ENCODE measurements at regions not wholly inside any gene's neighbourhood (a gene's known extent, or its start where the extent isn't known, plus 50 kb on each side); places are given as distances from the start of the nearest gene placed in this dataset.

DNA sequence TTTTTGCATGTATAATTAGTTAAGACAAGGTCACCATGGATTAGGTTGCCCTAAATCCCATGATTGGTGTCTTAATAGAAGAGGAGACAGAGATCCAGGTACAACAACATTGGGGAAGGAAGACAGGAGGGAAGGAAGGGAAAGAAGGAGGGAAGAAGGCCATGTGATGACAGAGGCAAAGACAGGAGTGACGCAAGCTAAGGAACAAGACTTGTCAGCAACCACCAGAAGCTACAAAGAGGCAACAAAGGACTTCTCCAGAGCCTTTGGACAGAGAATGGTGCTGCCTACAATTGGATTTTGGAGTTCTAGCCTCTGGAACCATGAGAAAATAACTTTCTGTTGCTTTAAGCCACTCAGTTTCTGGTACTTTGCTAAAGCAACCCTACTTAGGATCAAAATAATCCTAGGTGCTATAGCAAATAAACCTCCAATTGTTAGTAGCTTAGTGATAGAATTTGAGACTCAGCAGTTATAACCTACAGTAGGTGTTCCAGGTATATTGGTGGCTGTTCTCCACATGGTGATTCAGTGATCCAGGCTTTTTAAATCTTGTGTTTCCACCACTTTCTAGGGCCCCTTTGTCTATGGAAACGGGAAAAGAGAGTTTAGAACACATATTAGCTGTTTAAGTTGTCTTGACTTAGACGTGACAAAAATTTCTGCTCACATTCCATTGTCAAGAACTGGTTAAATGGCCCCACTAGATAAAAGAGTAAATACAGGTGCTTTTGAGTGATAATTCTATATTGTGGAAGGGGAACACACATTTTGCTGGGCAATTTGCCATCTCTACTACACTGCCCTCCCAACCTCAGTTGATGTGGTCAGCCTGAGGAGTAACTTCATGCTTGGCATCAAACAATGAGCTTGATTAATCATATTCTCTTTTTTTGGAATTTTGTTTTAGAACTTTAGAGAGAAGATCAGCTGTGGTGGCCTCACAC is 70.5 kb upstream of the SP4 start:
- no peak for TF ChIP-seq POLR2A (IDR thresholded peaks at IDR 0.05; ENCODE audit: low read depth, low read length)
- TF ChIP-seq POLR2AphosphoS5 (IDR thresholded peaks at IDR 0.05; ENCODE audit: low read depth, low read length): no peak
- TF ChIP-seq TAF1 (IDR thresholded peaks at IDR 0.05; ENCODE audit: borderline replicate concordance, low read depth, low read length): no peak
